ENCODE measurements at regions not wholly inside any gene's neighbourhood (a gene's known extent, or its start where the extent isn't known, plus 50 kb on each side); places are given as distances from the start of the nearest gene placed in this dataset.

- no peak for FAIRE-seq
- DNase-seq (ENCODE audit: insufficient read length, low spot score) = no peak
These were observed 433.6 kb downstream of the PTPRU start for GRCh38 chr1:29669912-29670311.

- DNase-seq (ENCODE audit: insufficient read length, low spot score) (no peak), FAIRE-seq (no peak)
These were observed 433.0 kb downstream of the PTPRU start for GRCh38 chr1:29669158-29669871.

- DNase-seq (ENCODE audit: insufficient read length, low spot score) (no peak), FAIRE-seq (no peak)
These were observed 432.3 kb downstream of the PTPRU start for GRCh38 chr1:29668551-29669157.

GRCh38 chr1:29667951-29668350, 431.6 kb downstream of the PTPRU start:
- DNase-seq (ENCODE audit: insufficient read length, low spot score) = no peak

GRCh38 chr1:29664711-29665110, 428.4 kb downstream of the PTPRU start:
- DNase-seq (ENCODE audit: insufficient read length, low spot score) (no peak), FAIRE-seq (no peak)

More at GRCh38 chr1:29667951-29668350, 431.6 kb downstream of the PTPRU start:
- no peak for FAIRE-seq

- DNase-seq (ENCODE audit: insufficient read length, low spot score) = no peak
- no peak for FAIRE-seq
These were observed 422.4 kb downstream of the PTPRU start for GRCh38 chr1:29658688-29659087.

- DNase-seq (ENCODE audit: insufficient read length, low spot score) = no peak
- no peak for FAIRE-seq
These were observed 421.5 kb downstream of the PTPRU start for GRCh38 chr1:29657816-29658215.

GRCh38 chr1:29655945-29656850, 419.9 kb downstream of the PTPRU start:
- DNase-seq (ENCODE audit: insufficient read length, low spot score) (no peak), FAIRE-seq (no peak)

GRCh38 chr1:29655145-29655544, 418.8 kb downstream of the PTPRU start:
- FAIRE-seq (no peak), DNase-seq (ENCODE audit: insufficient read length, low spot score) (no peak)

GRCh38 chr1:29653886-29654450, 417.6 kb downstream of the PTPRU start:
- FAIRE-seq (no peak), DNase-seq (ENCODE audit: insufficient read length, low spot score) (no peak)

- FAIRE-seq = no peak
These were observed 416.9 kb downstream of the PTPRU start for GRCh38 chr1:29653034-29653810.

GRCh38 chr1:29651684-29652665, 415.7 kb downstream of the PTPRU start:
- FAIRE-seq (no peak), DNase-seq (ENCODE audit: insufficient read length, low spot score) (no peak)

More at GRCh38 chr1:29653034-29653810, 416.9 kb downstream of the PTPRU start:
- no peak for DNase-seq (ENCODE audit: insufficient read length, low spot score)

- DNase-seq (ENCODE audit: insufficient read length, low spot score) = no peak
- no peak for FAIRE-seq
These were observed 414.9 kb downstream of the PTPRU start for GRCh38 chr1:29651246-29651645.

- DNase-seq (ENCODE audit: insufficient read length, low spot score) (no peak), FAIRE-seq (no peak)
These were observed 414.2 kb downstream of the PTPRU start for GRCh38 chr1:29650476-29650875.

- DNase-seq (ENCODE audit: insufficient read length, low spot score) = no peak
- FAIRE-seq = no peak
These were observed 413.7 kb downstream of the PTPRU start for GRCh38 chr1:29650041-29650400.

- peak; percentile 58 for DNase-seq (ENCODE audit: insufficient read length, low spot score)
- FAIRE-seq = peak; percentile 70
These were observed 413.1 kb downstream of the PTPRU start for GRCh38 chr1:29649189-29650040.

GRCh38 chr1:29648798-29649188, 412.5 kb downstream of the PTPRU start:
- DNase-seq (ENCODE audit: insufficient read length, low spot score) (no peak), FAIRE-seq (no peak)

- FAIRE-seq = no peak
- DNase-seq (ENCODE audit: insufficient read length, low spot score) = no peak
These were observed 411.7 kb downstream of the PTPRU start for GRCh38 chr1:29648026-29648425.
